Tongue (tissue), 1 donor: ENCODE measurements at regions not wholly inside any gene's neighbourhood (a gene's known extent, or its start where the extent isn't known, plus 50 kb on each side); places are given as distances from the start of the nearest gene placed in this dataset.
"Not testable (repeated sequence)": the region's sequence is repeated elsewhere in the genome, so short reads cannot be mapped to it uniquely, and the experiment has no call there.

Source experiments
- DNase-seq: peaks from one replicate; pipeline ENCODE4 v3.0.0-alpha.2; 2015

DNA sequence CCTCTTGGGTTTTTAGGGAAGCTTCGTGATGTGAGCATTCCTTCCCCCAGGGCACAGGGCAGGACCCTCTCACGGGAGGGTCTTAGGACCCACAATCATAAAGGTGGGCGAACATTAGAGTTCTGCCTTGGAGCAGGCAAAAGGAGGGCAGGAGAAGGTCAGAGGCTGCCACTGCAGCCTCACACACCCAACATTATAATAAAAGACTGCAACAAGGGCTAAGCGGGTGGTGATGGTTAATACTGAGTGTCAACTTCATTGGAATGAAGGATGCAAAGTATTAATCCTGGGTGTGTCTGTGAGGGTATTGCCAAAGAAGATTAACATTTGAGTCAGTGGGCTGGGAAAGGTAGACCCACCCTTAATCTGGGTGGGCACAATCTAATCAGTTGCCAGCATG lies 206.6 kb upstream of the C2CD4B start:
- not testable (repeated sequence) for DNase-seq

DNA sequence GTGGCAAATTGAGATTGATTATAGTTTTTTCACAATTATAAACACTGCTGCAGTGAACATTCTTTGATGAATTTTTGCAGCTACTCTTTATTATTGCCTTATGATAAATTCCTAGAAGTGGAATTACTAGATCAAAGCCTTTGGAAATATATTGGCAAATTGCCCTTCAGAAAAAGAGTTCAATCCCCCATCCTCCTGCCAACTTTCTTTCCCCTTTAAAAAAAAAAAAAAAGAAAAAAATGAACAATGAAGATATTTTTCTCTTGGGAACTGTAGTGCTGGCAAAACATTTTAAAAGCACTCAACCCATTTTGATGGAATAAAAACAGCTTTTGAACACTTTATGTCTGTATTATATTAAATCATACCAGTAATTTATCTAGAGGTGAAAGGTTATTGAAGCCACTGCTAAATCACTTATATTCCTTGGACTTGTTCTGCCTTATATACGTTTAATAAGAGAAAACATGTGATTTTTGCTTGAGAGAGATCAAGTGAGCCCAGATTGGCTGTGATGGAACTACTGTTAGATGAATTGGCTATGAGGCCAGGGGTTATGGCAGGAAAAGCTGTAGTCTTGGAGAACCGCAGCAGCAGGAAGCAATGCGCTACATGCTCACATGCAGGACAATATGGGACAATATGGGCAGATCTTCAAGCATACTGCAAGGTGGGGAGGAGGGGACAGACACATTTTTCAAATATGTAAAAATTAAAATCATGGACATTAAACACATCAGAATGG lies 212.8 kb upstream of the C2CD4B start:
- DNase-seq = no peak

DNA sequence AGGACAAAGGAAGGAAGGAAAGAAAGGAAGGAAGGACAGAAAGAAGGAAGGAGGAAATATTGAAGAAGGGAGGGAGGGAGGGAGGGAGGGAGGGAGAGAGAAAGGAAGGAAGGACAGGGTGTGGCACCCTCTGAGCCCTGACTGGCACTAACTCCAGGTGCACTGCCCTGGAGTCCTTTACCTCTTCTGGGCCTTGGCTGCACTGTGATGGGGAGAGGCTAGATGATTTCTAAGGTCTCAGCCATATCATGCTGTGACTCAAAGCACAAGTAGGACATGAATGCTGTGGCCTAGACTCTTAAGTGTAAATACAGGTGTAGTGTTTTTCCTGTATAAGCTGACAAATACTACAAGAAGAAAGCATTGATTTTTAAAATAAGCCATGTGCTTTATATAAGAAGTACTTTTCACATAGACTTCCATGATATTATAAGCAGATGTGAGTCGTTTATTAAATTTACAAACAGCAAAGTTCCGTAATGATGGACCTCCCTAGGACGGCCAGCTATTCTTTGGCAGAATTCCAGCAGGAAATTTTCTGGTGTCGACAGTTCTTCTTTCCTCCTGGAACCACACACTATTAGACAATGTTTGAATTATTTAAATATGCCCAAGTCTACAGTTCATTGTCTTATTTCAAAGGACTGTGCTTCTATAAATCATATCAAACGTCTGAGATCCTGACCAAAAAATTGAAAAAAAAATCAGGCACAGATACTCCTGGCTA lies 213.8 kb upstream of the C2CD4B start:
- DNase-seq = peak; percentile 82

DNA sequence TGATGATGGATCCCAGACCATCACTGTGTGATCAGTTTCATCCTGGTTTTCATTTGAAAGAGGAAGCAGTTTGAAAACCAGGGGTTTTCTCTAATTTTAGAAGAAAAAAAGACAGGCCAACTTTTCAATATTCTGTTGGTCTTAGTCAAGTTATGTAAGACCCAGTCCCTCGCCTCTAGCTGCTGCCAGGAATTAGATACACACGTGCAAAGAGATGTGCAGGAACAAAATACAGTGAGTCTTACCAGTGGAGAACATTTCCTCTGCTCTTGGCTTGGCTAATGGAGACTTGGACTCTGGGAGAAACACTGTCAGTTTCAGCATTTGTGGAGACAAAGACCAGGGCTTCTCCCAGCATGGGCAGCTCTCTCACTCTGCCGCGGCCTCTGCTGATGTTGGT lies 214.9 kb upstream of the C2CD4B start:
- peak; percentile 85 for DNase-seq

DNA sequence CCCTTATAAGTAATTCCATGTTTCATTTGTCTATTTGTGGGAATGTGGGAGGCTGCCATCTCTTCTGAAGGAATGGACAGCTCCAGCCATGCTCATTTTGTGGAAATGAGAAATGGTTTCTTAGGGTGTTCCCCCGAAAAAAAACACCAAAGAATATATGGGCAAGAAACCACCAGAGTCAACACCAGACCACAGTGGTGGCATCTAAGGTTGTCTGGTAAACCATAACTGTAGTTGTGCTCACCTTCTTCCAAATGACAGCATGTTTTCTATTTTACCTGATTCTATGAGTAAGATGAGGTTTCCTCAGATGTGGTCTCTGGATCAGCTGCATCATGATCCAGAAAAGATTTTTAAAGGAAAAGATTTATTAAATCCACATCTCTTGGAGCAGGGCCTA lies 217.0 kb upstream of the C2CD4B start:
- DNase-seq = no peak

DNA sequence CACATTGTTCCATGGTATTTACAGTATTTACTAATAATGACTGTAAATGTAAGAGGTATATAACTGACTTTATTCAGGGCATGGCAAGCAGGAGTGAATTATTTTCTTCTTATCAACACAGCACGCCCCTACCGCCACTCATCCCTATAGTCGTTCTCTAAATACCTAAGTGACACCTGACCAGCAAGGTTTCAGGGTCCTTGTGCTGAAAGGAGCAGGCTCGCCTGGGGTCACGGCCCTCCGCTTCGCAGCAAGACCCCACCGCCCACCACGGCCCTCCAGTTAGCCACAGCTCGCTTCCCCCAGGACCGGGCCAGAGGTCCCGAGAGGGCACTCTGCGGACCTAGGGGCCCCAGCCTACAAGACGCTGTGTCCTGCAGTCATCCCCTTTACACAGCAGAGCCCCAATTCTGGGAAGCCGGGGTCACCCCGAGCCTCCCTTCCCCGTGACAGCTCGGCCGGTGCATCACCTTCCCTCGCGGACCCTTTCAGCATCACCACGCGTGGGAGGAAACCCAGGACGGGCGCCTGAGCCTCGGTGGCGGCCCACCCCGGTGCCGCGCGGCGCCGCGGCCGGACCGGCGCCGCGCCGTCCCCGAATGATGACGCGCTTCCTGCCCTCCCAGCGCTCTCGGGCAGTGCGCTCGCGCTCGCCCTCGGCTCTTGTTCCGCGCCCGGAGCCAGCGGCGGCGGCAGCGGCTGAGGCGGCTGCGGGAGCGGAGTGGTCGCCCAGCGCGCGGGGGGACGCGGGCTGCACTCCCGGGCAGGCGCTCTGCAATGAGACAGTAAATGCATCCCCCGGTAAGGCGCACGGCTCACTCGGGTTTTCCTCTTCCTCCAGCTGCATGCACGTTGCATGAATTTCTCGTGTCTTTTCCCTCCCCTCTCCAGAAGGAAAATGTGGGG lies 225.1 kb upstream of the C2CD4B start, which contains the start of gene TLN2:
Gene TLN2 (plus strand): TSS at position 666 of the 906 bp plus-strand sequence.
- peak; percentile 90 for DNase-seq

DNA sequence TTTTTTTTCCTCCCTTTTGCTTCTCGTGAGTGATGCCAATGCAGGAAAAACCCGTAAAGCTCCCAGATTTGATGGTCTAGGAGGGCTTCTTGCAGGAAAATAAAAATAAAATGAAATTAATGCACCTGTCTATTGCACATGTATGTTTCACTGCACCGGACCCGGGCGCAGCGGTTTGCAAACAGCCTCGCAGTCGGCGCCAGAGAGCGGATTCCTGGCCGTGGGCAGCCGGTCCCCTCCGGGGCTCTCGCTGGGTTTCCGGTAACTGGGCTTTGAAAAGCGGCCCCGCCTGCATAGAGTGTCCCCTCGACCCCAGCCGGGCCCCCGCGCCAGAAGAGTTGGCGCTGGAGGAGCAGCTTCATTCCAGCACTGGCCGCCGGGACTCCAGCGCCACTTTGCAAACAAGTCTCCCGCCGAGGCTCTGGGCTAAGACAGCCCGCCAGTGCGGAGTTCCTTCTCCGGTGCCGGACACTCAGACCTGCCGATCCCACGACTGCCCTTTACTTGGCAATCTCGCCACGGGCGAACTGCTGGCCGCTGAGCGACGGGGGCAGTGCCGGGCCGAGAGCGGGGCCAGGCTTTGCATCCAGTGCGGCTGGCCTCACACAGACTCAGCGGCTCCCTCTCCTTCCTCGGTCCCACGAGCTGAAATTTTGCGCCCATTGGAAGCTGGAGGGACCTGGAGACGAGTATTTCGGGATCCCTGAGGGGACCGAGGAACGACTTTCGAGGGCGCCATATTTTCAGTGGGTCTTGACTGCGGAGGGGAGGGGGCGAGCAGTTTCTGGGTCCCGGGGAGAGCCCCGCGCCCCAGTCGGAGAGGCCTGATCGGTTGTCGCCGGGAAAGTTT lies 225.9 kb upstream of the C2CD4B start:
- DNase-seq = peak; percentile 69

DNA sequence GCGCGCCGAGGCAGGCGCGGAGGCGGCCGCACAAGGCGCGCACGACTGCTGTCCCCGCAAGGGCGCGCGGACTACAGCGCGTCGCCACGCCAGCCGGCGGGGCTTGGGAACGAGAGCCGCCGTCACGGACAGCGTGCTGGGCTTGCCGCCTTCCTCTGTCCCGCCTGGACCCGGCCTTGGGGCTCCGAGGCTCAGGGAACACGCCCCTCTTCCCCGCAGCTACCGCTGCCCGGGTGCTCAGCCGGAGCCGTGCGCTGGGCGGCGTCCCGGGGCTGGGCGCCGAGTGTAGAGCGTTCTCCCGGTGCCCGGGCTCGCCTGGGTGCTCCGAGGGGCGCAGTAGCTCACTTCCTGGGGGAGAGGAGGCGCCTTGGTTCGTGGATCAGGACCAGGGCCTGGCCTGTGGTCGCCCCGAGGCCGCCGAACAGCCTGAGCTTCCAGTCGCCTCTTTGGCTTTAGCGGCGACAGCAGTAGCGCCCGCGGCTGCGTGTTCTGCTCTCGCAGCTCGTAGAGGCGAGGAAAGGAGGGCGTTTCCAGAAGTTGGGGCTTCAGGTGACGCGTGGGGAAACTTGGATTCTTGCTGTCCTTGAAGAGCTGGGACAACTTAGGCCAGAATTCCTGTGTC lies 226.7 kb upstream of the C2CD4B start:
- peak; percentile 76 for DNase-seq

DNA sequence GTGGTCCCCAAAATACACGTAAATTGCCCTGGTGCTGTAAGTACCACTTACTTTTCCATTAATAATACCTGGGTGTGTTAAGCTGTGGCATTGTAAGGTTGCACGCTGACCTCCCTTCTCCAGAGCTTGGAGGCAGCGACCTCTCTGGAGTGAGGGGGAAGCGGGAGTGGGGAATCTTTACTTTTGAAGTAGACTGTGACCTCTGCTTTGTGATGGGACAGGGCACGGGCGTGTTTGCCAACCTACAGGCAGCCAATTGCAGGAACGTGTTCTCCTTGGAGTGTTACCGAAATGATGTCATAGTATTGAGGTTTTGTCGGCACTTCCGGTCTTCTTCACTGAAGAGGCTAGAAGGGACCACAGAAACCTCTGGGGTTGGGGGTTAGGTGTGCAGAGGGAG lies 227.3 kb upstream of the C2CD4B start:
- DNase-seq = peak; percentile 41

DNA sequence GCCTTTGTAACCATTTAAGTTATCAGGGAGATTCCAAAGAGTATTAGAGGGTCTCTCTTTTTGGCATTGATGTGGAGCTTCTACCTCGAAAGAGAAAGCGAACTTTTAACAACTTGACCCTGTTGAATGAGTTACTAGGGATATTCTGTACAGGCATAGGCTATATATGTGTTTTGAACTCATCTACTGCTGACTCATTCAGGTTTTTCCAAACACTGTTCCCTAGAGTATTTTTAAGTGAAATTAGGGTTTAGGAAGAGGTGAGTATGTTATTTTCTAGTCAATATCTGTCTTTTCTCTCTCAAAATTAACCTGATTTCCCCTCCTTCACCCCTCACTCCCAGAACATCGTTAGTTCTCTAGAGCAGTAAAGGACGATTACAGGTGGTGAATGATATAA lies 228.1 kb upstream of the C2CD4B start:
- no peak for DNase-seq

DNA sequence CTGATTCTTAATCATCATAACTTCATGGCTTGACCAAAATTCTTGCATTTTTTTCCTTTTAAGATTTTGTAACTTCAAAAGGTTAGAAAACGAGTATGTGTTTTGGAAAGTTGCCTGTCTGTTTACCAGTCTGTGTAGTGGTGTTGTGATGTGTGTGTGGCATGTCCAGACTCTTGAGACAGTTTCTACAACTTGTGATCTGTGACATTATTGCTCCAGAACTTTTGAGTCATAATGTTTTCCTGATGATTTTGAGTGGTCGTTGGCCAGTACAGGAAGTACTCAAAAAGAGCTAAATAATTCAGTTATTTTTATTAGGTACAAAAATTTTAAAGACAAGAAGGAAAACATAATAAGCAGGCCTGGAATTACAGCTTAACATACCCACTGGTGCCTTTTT lies 229.0 kb upstream of the C2CD4B start:
- DNase-seq = no peak

DNA sequence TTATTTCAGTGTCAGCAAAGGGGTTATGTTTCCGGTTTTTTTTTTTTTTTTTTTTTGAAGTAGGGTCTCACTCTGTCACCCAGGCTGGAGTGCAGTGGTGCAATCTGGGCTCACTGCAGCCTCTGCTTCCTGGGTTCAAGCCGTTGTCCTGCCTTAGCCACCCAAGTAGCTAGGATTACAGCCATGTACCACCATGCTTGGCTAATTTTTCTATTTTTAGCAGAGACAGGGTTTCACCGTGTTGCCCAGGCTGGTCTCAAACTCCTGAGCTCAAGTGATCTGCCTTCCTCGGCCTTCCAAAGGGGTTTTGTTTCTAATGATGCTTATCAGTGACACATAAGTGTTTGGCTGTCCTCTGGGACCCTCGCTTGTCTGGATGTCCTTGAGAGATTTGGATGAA lies 235.7 kb upstream of the C2CD4B start:
- no peak for DNase-seq

DNA sequence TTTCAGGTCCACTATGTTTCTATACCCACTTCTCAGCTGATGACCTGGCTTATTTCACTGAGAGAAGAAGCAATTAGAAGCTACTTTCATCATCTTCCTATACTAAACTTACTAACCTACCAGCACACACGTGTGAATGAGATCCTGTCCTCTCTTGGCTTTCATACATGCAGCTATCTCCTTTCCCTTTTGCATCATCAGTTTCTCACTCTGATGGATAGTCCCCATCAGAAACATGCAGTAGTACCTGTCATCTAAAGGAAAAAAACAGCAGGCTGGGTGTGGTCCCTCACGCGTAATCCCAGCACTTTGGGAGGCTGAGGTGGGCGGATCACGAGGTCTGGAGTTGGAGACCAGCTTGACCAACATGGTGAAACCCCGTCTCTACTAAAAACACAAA lies 237.6 kb upstream of the C2CD4B start:
- DNase-seq = no peak

DNA sequence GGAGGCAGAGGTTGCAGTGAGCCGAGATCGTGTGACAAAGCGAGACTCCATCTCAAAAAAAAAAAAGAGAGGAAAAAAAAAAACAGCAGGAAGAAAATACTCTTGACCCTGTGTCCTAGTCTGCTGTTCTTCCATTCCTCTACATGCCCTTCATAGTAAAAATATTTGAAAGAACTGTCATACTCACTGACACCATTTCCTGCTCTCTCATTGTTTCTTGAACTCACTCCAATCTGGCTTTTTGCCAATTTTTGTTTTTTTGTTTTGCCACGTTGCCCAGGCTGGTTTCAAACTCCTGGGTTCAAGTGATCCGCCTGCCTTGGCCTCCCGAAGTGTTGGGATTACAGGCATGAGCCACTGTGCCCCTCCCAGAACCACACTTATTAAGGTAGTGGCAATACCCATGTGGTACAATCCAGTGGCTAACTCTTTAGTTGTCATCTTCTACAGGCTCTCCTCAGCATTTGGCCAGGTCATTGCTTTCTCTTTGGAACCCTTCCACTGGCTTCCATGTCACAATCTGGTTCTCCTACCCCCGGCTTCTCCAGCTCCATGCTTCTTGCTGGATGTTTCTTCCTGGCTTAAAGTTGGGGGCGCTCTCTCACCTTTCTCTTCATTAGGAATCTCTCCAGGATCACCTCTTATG lies 238.2 kb upstream of the C2CD4B start:
- DNase-seq = no peak

DNA sequence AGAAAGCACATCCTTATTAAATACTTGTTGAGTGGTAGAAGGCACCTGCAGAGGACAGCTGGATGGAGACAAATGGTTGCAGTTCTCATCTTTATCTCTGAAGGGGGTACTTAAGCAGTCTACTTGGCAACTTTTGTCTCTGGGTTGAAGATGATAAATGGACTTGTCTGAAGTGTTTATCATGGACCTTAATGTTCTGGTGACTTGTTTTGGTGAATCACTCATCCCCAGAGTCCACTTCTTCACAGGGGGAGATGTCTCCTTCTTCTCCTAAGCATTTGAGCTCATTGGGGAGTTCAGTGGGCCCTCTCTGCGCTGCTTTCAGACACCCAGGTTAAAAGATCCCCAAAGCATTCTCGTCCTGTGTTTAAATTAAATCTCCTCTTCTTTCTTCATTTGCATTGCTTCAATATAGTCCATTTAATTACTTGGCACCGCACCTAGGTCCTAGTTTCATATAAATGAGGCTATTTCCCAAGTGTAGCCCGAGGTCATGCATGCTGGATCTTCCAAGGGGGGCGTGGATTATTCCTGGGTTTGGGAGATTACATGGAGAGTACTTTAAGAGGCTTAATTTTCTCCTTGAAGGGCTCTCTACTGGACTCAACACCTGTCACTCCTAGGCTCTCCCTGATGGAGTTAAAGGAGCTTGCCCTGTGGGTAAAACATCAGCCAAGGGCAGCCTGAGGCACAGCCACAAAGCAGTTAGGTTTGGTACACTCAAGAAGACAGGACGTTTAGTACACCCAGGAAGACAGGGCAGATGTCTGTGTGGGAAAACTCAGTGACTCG lies 239.3 kb upstream of the C2CD4B start:
- no peak for DNase-seq

DNA sequence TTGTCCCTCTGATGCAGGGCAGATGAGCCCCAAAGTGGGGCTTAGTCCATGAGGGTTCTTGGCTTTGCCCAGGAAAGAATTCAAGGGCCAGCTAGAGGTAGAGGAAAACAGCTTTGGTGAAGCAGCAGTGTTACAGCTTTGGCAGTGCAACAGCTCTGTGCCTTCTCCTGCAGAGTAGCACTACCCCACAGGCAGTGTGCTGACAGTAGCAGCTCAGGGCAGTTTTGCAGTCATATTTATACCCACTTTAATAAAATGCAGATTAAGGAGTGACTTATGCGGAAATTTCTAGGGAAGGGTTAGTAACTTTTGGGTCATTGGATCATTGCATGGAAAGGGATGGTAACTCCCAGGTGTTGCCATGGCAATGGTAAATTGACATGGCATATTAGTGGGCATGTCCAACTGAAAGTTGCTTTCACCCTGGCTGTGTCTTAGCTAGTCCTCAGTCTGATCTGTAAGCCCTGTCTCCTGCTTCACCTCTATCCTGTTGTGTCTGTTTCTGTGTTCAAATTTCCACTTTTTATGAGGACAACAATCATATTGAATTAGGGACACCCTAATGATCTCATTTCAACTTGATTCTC lies 241.3 kb upstream of the C2CD4B start:
- DNase-seq = no peak

DNA sequence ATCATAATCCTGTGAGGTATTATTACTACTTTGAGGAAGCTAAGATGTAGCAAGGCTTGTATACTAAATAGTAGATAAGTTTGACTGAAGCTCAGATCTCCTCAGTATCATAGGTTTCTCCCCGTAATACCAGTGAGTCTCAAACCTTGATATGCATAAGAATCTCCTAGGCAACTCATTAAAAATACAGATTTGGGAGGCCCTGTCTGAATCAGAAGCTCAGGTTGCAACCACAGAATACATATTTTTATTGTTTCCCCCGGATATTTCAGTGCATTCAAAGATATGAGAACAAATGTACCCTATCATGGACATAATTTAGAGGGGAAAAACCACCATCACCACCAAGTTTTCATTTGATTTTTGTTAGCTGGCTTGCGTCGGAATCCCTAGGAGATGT lies 242.1 kb upstream of the C2CD4B start:
- DNase-seq = no peak

DNA sequence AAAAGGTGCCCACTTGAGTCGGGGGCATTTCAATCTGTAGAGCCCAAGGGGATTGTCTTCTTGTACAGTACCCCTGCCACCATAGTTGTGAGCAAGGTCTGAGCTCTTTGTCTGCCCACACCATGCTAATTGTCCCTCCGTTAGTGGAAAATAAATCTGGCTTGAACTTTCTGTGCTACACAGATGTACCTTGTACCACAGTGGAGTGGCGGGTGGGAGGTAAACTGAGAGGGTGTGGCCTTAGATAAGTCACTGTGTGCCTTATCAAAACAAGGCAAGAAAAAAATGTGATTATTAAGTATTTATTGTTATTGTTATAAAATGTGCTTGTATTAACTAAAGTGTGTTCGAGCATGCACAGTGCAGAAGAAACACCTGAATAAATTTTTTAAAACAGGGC lies 242.9 kb upstream of the C2CD4B start:
- no peak for DNase-seq

DNA sequence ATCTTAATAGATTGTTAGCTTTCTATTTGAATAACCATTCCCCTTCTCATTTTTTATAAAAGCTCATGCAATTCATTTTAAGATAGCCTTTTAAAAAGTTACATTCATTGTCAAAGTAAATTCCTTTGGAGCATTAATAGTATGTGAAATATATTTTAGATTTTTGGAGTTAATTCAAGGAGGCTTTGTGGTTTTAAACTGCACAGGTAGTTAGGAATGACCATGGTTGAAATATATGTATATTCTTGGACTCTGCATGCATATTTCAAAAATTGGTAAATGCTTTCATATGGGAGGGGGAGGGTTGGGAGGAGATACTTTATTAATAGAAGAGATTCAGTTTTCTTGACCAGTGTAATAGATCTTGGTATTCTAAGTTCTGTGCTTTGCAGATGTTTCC lies 244.4 kb upstream of the C2CD4B start:
- DNase-seq = no peak

DNA sequence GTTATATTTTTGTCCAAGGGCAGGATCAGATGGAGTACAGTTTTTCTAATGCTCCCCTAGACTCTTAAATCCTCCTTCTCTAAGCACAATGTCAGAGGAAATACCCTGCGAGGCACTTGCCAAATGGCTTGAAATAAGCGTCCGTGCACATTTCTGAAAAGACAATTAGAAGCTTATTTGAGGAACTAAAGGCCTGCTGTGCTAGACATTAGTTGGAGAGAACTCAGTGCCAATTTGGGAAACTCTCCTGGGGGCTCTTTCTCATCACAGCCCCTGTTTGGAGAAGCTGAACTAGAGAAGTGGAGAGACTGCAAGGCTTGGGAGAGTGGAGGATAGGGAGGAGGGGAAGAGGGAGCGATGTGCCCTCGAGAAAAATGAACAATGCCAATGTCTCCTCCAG lies 247.6 kb upstream of the C2CD4B start:
- DNase-seq = peak; percentile 44
